ENCODE measurements at regions not wholly inside any gene's neighbourhood (a gene's known extent, or its start where the extent isn't known, plus 50 kb on each side); places are given as distances from the start of the nearest gene placed in this dataset.
"Not testable (repeated sequence)": the region's sequence is repeated elsewhere in the genome, so short reads cannot be mapped to it uniquely, and the experiment has no call there.

DNA sequence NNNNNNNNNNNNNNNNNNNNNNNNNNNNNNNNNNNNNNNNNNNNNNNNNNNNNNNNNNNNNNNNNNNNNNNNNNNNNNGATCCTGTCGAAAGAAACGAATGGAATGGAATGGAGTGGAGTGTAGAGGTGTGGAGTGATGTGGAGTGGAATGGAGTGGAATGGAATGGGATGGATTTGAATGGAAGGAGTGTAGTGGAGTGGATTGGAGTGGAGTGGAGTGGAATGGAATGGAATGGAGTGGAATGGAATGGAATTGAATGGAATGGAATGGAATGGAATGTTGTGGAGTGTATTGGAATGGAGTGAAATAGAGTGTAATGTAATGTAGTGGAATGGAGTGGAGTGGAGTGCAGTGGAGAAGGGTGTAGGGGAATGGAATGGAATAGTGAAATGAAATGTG, 1275.4 kb upstream of the TPTE start:
- TF ChIP-seq CTCF (IDR thresholded peaks at IDR 0.05; ENCODE audit: insufficient read depth, low read length); POLR2AphosphoS5 (IDR thresholded peaks at IDR 0.05; ENCODE audit: low read depth): not testable (repeated sequence)

All from HL-60 (cell line).